ENCODE measurements at regions not wholly inside any gene's neighbourhood (a gene's known extent, or its start where the extent isn't known, plus 50 kb on each side); places are given as distances from the start of the nearest gene placed in this dataset.
"Not testable (repeated sequence)": the region's sequence is repeated elsewhere in the genome, so short reads cannot be mapped to it uniquely, and the experiment has no call there.

GRCh38 chr11:87463486-87464102 is 425.9 kb downstream of the TMEM135 start:
- no peak for DNase-seq (ENCODE audit: low spot score)

GRCh38 chr11:87462171-87462570 is 424.4 kb downstream of the TMEM135 start:
- DNase-seq (ENCODE audit: low spot score), result no peak

DNA sequence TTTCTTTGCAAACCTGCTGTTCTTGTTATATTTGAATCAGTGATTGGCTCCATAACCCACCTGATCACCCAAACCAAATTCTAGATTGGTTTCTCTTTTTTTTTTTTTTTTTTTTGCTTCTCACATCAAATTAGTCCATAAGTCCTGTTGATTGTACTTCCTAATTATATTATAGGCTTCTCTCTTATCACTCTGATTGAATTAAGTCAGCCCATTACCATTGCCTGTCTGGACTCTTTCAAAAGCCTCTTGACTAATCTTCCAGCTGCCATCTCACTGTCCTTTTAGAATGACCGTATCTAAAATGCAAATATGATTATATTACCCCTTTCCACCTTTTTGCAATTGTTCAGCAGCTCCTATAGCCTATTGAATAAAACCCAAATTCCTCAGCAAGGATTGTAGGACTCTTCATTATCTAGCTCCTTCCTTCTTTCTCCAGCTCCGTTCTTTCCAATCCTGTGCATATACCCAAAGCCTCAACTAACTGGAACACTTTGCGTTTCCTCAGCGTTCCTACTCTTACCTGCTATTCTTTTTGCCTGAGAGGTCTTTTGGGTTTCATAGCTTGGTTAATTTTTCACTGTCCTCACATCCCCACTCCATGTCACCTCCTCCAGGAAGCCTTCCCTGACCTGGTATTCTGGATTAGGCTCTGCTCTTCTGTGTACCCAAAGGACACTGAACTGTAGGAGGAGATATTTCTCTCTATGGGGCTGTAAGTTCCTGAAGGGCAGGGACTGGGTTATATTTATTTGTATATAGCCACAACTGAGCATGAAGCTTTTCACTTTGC is 423.3 kb downstream of the TMEM135 start:
- no peak for DNase-seq (ENCODE audit: low spot score)

- no peak for DNase-seq (ENCODE audit: low spot score)
Measured at GRCh38 chr11:87460279-87460678, 422.5 kb downstream of the TMEM135 start.

- no peak for DNase-seq (ENCODE audit: low spot score)
Measured at GRCh38 chr11:87459351-87459750, 421.6 kb downstream of the TMEM135 start.

DNA sequence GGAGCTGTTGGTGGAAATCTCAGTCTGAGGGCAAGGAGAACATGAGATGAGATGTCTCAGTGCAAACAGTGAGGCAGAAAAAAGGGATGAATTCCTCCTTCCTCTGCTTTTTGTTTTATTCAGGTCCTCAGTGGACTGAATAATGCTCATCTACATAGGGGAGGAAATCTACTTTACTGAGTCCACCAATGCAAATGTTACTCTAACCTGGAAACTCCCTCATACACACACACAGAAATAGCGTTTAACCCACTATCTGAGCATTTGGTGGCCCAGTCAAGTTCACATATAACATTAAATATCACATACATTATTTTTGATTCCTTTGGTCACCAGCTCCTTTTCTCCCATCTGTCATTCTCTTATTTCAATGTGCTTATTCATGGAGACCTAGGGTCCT is 418.8 kb downstream of the TMEM135 start:
- DNase-seq (ENCODE audit: low spot score), result no peak

DNA sequence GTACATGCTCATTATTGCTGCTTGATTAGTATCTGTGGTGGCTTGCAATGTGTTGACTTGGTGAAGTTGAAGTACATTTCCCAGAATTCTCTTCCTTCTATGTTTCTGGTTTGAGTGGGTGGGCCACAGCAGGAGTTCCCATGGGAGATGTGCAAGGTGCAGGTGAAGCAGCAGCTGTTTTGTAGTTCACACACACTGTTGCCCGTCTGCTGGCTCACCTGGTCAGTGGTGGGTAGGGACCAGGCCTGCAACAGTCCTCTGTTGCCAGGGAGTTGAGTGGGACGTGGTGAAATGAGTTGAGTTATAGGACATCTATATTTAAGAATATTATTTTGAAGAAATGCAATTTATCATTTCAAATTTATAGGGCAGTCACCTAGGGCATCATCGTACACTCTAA is 417.4 kb downstream of the TMEM135 start:
- DNase-seq (ENCODE audit: low spot score), result no peak

DNA sequence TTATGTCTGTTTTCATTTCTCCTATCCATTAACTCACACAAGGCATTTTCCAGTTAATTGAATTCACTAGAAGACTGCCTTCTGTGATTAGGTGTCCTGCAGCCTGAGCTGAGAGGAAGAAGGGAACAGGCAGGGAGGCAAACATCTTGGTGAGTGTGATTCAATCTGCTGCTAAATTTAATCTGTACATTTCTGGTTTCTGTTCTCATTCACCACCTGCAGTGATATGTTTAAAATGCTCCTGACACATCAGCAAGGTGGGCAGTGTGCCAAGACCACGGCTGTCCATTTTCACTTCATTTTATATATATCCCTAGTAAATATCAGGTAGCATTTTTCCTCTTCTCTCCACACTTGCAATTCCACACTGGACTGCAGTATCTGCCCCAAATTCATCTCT is 416.5 kb downstream of the TMEM135 start:
- no peak for DNase-seq (ENCODE audit: low spot score)

DNA sequence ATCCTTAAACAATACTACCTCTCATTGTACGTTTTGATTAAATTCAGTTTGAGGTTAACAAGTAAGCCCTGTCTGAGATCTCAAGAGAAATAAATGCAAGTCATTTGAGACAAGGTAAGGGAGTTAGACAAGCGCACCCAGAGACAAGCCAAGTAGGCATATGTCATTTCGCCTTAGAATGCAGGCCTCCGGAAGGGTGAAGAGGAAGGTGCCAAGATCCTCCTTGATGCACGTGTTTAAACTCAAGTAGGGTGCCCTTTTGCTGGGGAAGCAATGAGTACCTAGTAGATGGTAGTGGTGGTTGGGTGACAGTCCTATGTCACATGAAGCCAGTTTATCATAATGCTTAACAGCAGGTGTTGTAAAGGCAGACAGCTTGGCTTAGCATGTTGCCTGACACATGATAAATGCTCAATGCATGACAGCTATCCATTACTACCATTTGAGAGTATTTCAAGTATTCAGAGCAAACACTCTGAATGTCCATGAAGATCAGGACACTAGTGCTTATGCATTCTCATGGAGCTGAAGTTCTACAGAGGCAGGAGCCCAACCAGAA is 415.9 kb downstream of the TMEM135 start:
- DNase-seq (ENCODE audit: low spot score), result no peak

DNA sequence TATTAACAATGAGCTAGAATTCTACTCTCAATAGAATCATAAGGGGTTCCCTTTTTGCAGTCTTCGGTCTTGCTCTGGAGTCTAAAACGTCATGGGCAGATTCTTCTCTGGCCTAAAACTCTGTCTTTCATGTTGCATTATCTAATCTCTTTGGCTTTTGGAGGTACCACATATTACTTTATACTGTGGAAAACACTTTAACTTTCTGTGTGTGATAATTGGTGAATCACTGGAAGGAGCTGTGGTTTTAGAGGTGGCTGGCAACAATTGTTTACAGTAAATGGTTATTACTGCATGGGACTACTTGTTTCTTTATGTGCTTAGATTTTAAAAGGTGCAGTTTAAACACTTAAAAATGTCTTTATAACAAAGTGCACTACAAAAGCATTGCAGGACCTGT is 414.3 kb downstream of the TMEM135 start:
- DNase-seq (ENCODE audit: low spot score), result not testable (repeated sequence)

DNA sequence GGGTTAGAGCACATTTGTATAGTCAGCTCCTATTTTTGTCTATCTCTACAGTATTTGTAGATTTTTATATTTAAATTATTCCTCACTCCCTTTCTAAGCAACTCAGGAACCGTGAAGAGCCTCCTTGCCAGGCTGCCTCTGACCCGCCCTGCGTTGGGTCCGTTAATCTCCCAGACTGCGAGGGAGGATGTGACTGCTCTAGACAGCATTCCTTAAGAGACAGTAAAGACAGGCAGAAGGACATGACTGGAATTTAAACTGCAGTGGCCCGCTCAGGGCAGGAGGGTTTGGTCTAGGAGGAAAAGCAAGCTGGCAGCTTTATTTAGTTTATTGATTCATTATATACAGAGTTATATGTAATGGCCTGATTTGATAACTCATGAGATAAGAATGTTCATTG is 413.7 kb downstream of the TMEM135 start:
- DNase-seq (ENCODE audit: low spot score), result no peak

DNA sequence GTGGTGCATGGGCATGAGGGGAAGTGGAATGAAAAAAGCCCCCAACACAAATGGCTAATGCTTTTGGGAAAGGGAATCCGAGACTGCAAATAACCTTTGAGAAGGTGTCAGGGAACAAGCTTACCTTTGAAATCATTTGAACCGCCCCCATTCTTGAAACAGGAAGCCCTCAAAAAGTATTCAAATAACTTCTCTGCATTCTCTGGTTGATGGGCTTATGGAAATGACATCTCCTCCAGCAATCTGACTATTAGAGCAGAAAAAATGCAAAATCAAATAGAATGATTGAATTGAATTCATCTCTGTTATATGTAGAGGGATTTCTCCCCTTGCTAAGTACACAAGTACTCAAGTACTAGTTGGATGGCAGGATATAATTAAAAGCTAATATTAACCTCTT is 409.9 kb downstream of the TMEM135 start:
- no peak for DNase-seq (ENCODE audit: low spot score)

- DNase-seq (ENCODE audit: low spot score), result no peak
Measured at GRCh38 chr11:87444993-87445392, 407.3 kb downstream of the TMEM135 start.

GRCh38 chr11:87443707-87444106 is 406.0 kb downstream of the TMEM135 start:
- DNase-seq (ENCODE audit: low spot score), result no peak

DNA sequence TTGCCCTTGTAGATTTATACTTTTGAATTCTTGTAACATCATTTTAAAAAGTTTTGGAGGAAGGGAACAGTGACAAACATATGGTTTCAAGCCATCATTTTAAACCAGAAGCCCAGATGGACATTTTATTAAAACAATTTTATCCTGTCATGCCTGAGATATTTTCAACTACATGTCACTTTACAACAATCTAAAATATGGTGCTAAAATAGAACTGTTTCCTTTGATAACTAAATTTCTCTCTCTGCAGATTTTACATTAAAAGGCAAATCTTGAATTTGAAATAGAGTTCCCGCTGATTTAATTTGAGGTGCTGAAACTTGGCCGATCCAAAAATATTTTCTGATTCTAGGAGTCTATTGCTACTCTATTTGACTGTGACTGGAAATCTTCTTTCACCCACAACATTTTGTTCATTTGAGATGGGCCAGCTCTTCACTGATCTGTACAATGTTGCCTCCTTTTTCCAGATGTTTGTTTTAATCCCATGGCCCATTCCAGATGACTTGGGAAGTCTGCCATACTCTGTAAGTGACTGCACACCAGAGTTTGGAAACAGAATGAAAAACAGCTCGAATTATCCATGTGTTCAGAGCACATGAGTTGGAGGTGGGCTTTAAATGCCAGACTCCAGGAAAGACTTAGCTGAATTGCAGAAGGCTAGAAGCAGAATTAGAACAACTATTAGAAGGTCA is 402.5 kb downstream of the TMEM135 start:
- no peak for DNase-seq (ENCODE audit: low spot score)

GRCh38 chr11:87438416-87438815 is 400.7 kb downstream of the TMEM135 start:
- DNase-seq (ENCODE audit: low spot score), result no peak

DNA sequence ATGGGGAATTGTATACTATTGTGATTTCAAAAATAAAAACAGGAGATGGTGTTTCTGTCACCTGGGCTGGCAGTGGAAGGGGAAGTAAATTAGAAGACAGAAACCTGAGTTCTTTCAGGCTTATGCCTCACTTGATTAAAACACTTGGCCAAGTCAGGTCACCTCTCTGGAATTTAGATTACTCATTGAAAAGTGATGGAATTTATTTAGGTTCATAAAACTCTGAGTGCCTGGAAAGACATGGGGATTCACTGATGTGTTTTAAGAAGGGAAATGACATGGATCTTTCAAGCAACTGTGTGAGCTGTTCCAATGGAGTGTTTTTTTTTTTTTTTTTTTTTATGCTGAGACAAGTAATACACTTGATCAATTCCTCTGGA is 400.1 kb downstream of the TMEM135 start:
- DNase-seq (ENCODE audit: low spot score), result no peak

- no peak for DNase-seq (ENCODE audit: low spot score)
Measured at GRCh38 chr11:87437133-87437843, 399.6 kb downstream of the TMEM135 start.

GRCh38 chr11:87432022-87432421 is 394.3 kb downstream of the TMEM135 start:
- no peak for DNase-seq (ENCODE audit: low spot score)

DNA sequence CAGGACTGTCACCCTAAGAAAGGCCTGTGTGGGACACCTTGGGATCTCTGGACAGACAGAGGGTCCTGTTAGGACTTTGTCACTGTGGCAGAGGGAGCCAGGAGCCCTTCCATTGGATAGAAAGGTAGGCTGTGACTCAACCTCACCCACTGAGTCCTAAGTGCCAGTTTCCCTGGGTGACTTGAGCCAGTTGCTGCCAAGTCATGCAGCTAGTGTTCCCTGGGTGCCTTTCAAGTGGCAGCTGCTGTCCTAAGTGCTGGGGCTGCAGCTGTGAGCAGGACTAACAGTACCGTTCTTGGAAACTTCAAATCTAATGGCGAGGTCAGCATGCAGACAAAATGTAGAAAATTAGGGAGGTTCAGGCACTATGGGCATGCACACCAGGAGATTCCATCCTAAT is 393.7 kb downstream of the TMEM135 start:
- no peak for DNase-seq (ENCODE audit: low spot score)

DNA sequence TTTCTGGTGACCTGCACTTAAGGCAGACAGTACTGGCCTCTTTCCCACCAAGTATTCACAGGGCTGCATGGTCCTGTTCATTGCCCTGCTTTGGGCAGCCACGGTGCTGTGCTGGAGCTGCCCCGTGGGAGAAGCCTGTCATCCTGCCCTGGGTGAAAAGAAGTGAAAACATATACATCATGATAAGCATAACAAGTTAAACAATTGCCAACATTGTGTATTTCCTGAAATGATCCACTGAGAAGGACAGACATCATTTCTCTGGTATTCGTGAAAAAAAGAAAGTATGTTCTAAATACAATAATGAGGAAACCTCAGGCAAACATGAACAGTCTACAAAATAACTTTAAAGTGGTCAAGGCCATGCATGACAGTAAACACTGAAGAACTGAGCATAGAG is 393.1 kb downstream of the TMEM135 start:
- no peak for DNase-seq (ENCODE audit: low spot score)

- DNase-seq (ENCODE audit: low spot score), result no peak
Measured at GRCh38 chr11:87429996-87430395, 392.3 kb downstream of the TMEM135 start.
